ENCODE measurements at regions not wholly inside any gene's neighbourhood (a gene's known extent, or its start where the extent isn't known, plus 50 kb on each side); places are given as distances from the start of the nearest gene placed in this dataset.

DNA sequence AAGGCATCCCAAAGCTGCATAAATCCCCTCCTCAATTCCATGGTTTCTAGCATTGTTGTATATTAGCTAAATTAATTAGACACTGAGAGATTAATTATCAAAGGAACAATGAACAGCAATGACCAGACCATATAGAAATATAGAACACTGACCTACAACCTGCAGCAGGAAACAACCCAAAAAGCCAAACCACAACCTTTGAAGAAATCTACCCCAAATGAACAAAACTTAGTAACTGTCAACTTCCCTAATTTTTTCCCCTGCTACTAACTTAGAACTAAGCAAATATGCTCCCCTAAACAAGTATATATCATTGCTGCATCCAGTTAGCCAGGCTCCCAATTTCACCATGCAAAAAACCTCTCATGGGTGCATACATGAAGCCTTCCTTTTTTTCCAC is 268.0 kb upstream of the ANO3 start:
- TF ChIP-seq POLR2A (IDR thresholded peaks at IDR 0.05), result no peak
- TF ChIP-seq, protein P1, sequence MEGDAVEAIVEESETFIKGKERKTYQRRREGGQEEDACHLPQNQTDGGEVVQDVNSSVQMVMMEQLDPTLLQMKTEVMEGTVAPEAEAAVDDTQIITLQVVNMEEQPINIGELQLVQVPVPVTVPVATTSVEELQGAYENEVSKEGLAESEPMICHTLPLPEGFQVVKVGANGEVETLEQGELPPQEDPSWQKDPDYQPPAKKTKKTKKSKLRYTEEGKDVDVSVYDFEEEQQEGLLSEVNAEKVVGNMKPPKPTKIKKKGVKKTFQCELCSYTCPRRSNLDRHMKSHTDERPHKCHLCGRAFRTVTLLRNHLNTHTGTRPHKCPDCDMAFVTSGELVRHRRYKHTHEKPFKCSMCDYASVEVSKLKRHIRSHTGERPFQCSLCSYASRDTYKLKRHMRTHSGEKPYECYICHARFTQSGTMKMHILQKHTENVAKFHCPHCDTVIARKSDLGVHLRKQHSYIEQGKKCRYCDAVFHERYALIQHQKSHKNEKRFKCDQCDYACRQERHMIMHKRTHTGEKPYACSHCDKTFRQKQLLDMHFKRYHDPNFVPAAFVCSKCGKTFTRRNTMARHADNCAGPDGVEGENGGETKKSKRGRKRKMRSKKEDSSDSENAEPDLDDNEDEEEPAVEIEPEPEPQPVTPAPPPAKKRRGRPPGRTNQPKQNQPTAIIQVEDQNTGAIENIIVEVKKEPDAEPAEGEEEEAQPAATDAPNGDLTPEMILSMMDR (IDR thresholded peaks at IDR 0.05), result no peak
